CD4-positive, alpha-beta T cell treated with Interleukin-17A for 1 hour (primary cell): ENCODE measurements at regions not wholly inside any gene's neighbourhood (a gene's known extent, or its start where the extent isn't known, plus 50 kb on each side); places are given as distances from the start of the nearest gene placed in this dataset.

ENCODE experiments used
- DNase-seq: peaks from one replicate; pipeline ENCODE4 v3.0.0-alpha.2; 2020

DNA sequence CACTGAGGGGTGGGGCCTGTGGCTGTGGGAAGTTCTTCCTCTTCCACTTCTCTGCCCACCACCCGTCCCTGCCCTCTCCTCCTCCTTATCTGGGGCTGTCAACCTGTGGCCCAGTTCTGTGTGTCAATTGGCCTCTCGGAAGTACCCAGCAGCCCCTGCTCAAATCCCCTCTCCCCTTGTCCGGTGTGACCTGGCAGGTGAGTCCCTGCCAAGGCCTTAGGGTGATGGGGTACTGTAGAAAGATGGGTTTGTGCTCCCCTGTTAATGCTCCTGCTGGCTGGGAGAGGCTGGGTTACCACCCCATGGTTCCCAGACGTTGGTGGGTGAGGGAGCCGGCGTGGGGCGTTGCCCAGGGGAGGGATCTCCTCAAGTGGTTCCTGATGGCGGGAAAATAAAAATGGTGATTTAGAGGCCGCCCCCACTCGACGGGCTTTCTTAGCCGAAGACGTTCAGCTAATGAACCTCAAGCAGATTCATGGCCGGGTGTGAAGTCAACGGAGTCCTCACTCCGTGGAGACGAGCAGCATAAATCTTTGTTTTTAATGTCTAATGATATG lies 141.2 kb downstream of the URI1 start:
- no peak for DNase-seq

DNA sequence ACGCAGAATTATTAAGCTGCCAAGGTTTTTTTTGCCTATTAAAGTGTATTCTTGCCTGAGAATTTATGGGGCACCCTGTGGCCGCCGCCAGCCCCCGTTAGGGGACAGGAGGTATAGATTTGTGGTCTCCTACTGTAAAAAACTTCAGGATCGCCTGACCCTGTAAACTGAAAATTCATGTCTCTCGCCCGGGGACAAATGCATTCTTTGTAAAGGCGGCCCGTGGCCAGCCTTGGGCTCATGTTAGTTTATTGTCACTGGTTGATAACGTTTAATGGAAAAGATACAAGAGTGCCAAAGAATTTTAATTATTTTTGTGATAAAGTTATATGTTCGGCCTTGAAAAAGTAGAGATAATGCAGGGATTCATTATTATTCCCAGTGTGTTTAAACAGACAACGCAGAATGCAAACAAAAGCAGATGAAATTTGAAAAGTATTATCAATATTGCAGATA lies 141.7 kb downstream of the URI1 start:
- DNase-seq, result no peak

DNA sequence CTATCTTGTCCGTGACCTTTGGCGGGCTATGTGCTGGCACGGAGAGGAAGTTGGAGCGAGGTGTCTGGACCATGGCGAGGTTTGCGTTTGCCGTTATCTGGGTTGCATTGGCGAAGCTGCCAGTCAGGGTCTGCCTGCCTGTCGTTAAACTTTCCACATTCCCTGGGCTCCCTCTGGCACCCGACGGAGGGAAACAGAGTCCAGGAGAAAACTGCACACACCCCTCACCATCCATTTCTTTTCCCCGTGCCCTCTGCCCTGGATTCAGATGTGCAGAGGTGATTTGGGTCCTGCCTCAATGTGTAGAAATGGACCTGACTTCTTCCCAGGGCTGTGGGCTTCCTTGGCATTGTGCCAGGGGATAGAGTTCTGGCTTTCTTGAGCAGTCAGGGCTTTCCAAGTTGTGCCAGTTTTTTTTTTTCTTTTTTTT lies 142.4 kb downstream of the URI1 start:
- no peak for DNase-seq

DNA sequence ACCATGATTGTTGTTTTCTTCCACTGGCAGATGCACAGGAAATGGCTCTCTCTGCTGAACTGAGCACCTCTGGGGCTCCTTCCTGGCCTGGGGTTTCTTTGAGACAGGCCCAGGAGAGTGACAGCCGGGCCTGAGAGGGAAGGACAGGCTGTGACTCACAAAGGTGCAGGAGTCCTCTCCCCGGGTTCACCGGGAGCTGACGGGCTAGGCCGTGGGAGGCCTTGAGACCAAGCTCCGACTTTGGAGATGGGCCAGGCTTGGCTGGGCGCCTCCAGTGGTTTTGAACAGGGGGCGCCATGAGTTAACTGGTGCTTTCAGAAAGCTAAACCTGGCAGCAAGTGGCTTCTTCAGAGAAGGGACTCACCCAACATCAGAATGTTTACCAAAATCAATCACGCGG lies 143.4 kb downstream of the URI1 start:
- DNase-seq, result no peak

DNA sequence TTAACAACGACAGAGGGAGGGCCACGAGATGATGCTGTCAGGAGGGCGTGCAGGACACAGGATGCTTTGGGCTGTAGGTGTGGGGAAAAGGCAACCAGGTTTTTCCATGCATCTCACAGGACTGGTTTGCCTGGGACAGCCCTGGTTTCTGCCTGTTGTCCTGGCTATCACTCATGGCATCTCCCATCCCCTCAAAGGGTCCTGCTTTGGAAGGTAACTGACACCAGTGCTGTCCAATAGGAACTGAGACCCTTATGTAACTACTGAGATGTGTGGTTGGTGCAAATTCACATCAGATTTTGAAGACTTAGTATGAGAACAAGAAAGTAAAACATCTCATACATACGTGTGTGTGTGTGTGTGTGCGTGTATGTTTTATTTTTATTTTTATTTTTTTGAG lies 144.2 kb downstream of the URI1 start:
- no peak for DNase-seq

DNA sequence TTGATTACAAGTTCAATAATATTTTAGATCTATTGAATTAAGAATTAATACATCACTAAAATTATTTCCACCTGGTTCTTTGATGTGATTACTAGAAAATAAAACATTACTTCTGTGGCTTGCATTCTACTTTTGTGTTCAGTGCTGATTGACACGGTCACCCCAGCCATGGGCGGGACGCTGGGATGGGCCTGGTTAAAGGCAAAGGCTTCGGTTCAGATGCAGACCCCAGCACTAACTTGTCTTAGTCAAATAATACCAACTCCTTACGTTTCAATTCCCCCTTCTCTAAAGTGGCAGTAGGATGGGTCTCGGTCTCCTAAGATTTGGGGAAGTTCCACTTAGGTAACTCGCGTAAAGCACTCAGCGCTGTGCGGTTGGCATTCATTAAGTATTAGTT lies 144.9 kb downstream of the URI1 start:
- no peak for DNase-seq

DNA sequence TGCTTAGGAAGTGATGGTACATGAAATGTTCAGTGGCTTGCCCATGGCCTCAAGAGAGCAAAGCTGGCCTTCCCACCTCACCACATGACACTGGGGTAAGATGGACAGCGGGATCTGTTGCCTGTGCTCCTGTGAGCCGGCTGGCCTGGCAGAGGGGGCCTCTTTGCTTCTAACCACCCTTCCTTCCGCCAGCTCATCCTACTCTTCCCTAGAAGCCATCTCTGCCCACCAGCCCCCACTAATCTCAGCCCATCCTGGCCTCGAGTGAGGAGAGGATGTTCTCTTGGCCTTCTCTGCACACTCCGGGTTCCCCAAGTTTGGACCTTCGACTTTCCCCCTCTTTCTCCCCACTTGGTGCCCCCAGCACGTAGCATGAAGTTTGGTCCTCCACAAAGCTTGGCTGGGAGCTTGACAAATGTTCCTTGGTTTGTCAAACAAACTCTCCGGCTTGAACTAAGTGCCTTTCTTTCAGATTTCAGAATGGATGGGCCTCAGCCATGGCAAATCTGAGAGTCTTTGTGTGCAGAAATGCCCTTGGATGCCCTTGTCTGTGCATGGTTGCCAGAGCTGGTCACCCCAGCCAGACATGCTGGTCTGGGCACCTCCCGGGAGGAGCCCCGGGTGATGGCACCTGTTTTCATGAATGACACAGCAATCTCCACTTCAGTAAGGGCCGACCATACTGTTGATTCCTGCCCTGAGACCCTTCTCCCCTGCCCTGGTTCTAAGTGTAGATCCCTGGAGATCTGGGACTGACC lies 145.5 kb downstream of the URI1 start:
- no peak for DNase-seq

DNA sequence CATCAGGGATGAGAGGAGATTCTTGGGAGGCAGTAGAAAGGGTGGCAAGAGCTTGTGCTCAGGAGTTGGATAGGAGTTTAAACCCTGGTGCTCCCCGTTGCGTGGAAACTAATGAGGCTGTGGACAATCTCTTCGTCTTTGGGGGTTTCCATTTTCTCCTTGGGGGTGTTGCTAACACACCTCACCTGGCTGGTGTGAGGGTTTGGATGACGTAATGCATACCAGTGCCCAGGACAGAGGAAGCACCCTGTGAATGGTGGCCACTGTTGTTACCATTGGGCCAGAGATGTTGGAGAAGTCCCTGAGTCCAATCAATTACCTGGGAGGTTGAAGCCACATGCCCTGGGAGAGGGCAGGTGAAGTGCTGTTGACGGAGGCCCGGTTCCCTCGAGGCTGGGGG lies 146.5 kb downstream of the URI1 start:
- no peak for DNase-seq

DNA sequence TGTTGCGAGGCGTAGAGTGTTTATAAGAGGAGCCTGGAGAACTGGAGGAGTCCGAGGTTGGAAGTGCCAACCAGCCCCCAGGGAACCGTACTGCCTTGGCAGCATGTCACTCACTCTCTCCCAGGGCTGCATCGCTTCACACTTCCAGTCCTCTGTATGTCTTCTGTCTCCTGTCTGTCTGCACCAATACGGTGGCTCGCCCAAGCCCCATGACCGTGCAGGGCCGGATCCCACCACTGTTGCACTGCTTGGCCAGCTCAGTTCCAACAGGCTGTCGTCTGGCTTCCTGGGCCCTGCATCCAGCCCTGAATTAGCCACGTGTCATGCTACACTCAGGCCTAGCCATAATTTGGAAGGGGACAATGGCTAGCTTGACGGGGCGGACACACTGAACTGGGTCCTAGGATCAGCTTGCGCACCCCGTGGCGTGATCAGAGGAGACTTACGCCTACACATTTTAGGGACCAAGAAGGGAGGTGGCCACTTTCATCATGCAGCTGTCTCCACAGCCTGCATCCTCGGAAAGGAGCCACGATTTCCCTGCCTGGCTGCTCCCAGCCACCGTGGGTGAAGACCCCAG lies 147.1 kb downstream of the URI1 start:
- no peak for DNase-seq

DNA sequence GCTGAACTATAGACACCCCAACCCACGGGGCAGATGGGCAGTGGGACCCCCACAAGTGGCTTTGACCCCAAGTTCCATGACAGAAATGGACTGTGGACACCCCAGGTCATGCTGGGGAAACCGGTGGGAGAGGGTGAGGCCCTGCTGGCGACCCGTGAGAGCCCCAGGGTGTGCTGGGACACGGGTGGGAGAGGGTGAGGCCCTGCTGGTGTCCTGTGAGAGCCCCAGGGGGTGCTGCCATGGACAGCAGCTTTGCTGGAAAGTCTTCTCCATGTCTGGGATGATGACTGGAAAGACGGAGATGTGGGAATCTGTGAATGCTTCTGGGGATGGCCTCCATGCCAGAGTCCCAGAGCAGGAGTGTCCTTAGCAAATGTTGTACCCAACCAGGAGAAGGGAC lies 148.4 kb downstream of the URI1 start:
- no peak for DNase-seq

DNA sequence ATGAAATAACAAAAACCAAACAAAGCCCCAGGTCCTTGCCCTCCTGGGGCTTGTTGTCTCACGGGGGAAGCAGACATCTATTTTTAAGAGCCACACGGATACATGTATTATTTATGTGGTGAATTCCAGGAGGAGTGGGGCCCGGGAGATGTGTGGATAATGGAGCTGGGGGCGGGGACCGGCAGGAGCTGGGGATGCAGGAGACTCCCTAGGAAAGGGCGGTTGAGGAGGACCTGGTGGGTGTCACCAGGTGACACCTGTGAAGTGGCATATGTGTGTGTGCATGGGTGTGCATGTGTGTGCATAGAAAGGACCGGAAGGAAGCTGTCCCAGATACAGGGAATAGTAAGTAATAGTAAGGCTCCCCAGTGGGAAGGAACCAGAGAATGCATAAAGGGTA lies 148.9 kb downstream of the URI1 start:
- DNase-seq, result no peak

DNA sequence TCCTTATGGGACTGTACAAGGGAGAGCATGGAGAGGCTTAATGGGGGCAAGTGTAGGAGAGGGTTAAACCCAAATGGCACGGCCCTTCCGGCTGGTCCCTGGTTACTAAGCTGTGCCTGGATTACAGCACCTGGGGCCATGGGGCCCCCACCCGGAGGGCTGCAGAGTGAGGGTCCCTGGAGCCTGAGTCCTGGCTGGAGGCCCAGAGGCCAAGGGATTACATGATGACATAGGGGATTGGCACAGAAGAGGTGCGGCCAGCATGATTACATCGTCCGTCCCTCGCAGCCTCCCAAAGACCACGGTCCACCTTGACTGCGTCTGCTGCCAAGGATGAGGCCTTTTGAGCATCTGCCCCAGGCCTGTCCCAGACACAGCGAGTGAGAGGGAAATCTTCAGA lies 149.4 kb downstream of the URI1 start:
- DNase-seq, result no peak

DNA sequence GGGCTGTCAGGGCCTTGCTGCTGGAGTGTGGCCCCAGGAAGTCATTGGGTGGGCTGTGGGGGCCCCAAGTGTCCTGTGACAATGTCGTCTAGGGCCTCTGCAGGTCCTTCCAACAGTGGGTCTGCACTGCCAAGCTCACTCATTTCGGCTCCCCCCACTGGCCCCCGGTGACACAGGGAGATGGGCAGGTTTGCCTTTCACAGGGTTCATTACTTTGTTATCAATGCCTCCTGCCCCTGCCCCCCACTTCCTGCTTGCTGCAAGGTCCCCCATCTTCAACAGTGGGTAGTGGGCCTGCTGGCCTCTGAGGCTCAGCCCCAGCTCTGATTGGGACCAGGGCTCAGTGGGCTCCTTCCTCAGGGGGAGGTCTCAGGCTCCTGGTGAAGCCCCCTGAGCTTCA lies 149.8 kb downstream of the URI1 start:
- no peak for DNase-seq

DNA sequence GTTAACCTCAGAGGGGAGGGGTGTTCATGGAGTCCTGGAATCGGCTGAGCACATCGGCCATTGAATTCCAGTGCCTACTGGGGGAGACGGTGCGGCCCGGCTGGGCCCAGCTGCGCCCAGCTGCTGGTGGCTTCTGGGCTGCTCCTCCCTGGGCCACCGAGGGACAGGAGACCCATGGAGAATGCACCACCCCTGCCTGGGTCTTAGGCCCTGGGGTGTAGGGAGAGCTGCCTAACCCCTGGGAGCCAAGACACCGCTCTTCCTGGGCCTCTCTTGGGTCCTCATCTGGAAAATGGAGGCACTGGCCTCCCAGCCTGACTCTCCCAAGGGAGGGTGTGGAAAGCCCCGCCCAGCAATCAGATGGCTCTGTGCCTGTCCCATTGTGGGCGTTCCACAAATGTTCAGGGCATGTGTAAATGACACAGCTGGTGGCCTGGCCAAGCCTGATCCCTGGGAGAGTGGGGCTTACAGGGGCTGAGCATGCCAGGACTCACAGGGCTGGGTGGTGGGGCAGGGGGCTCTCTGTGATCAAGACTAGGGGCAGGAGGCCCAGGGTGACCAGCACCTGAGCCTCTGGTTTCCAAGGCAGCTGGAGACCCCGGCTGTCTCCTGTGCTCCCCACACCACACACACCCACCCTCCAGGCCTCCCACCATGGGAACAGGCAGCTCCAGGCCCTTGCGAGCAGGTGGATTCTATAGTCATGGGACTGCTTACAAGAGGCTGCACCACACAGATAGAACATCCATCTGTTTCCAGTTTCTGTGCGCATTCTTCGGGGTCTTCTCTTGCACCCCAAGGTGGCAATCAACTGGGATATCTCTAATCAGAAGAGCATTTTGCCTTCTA lies 150.9 kb downstream of the URI1 start:
- DNase-seq, result no peak

DNA sequence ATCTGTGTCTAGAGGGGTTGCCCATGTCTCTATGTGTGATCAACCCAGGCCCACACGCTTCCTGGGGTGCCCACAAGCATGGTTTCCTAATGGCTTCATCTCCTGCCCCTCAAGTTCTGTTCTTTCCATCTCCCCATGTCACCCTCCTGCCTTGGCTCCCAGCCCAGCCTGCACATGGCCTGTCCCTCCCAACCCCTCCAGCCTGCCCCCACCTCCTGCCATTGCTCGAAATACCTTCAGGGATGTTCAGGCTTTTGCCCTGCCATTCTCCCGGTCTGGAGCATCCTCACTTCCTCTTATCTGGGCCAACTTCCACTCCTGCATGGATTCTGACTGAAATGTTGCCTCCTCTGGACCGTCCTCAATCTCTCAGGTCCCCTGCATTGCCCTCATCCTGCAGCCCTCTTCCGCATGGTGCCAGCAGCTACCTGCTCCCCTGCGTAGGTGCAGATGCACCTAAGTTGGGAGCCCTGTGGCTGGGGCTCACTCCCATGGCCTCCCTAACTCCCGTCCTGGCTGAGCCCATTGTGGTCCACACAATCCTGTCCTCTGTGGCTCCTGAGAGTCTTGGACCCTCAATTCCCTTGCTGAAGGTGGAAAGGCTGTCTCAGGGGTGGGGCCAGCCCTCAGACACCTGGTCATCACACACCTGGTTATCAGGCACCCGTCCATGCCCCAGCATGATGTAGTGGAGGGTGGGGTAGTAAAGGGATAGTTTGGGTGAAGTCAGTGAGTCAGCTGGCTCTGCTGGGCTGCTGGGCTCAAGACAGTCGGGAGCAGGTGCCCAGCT lies 152.1 kb downstream of the URI1 start:
- no peak for DNase-seq

DNA sequence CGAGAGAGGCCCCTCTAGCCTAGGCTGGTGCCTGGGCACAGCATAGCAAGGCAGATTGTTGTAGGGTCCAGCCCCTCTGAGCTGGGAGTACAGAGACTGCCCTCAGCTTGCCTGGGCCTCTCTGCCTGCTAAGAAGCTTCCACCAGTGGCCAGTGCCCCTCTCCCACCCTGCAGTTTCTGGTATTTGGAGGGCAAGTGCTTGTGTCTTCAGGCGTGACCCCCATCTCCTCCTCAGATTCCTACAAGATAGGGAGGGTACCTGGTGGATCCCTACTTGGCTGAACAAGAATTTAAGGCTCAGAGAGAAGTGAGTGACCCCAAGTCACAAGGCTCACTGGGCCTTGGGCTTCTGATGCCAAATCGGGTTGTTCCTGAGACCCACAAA lies 152.7 kb downstream of the URI1 start:
- DNase-seq, result no peak

DNA sequence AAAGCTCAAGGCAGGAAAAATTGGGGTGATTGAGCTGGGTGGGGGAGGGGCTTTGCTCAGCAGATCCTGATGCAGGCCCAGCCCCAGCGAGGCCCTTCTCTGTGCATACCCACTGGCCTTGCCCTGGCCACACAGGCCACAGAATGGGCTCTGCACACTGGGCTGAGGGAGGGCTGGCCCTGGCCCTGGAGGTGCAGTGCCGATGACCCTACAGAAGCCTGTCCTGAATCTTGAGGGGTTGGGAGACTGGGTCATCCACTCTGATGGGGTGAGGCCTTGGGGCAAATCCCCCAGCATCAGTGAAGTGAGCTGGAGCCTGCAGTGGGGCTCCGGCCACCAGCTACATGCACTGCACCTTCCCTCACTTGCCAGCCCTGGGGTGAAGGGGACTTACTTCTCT lies 153.1 kb downstream of the URI1 start:
- DNase-seq, result no peak

DNA sequence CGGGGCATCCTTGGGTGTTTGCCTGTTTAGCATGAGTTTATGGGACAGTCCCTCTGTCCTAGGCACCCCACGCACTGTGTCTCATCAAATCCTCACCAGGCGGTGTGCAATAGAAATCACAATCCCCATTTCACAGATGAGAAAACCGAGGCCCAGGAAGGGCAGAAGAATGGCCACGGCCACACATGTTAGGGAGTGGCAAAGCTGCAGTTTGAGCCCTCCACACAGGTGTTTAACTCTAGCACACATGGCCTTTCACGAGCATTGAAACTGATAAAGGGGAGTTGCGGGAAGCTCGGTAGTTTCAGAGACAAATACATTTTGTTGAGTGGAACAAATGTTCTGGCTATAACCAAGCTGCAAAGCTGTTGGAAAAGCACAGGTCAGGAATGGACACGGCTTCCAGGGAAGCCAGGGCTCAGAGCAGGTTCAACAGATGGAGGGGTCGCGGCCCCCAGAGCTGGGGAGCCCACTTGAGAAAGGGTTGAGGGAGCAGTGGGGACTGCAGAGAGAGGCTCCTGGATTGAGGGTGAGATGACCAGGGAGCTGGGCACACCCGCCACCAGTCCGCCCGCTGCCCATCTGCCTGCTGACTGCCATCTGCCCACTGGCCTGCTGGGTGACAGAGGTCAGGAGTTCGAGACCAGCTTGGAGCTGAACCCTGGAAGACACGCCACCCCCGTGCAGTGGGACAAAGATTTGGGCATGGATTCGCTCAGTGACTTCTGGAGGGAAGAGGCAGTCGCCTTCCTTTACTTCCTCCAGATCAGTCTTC lies 154.7 kb downstream of the URI1 start:
- no peak for DNase-seq

DNA sequence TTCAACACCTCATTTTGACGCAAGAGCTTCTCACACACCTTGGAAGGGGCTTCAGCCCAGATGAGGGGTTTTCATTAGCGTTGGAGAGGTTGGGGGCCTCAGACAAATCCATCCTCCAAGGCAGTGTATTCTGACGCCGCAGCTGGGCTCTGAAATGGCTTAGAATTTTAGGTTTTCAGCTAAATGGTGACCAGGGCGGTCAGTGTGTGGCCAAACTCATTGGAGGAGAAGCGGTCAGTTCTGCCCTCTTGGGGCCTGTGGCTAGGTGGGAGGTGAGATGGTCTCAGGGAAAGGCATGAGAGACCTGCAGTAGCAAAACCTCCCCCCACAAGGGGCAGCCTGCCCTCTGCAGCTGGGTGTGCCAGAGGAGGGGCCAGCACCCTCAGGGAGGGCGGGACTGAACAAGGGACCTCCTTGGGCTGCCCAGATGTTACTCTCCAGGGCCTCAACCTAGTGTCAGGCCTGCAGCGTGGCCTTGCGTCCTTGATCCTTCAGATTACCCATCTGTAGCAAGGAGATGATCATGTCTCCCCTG lies 155.8 kb downstream of the URI1 start:
- no peak for DNase-seq

DNA sequence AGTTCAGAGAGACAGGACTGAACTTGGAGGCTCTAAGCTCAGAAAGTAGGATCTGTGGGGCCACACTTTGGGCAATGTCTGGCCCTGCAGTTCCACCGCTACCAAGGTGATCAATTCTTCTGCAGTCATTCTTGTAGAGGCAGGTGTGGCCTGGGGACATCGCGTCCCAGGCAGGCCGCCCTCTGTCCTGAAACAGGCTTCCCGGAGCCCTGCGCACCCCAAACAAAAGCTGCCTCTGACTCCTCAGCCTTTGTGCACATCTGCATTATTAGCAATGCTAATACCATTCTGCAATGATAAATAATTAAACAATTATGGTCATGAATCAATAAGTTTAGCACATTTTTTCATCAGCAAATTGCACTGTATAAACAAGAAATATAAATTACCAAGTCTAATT lies 160.2 kb downstream of the URI1 start:
- DNase-seq, result no peak

DNA sequence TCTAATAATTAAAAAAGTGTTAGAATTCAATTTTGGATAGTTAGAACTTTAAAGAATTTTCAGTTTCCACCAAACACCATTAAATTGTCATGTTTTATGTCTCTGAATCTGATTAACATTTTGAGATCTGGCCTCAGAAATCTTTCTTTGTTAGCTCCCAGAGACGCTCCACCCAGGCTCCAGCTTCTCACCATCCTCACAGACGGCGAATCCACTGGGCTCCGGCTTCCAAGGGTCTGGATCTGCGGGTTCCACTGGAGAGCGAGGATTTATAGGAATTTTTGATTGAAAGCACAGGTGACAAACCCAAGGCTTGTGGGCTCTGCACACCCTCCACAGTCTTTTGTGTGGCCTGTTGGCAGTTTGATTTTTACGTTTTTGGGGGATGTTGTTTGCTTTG lies 160.6 kb downstream of the URI1 start:
- DNase-seq, result no peak

DNA sequence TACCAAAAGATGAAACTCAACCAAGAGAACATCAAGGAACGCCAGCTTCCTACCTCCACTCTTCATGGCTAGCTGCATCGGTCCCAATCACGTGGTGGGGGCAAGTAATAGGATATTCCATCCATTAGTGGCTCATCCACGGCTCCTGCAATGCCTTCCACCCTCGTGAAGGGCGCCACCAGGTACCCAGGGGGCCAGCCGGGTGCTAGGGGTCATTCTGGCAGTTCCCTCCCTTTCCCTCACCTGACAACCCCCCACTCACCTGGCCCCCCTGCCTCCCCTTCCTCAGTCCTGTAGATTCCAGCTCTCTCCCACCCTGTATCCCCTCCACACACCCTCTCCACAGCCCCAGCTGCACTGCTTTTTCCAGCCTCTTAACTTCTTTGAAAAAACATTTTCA lies 161.9 kb downstream of the URI1 start:
- DNase-seq, result no peak
